GM12878 (cell line): ENCODE measurements at regions not wholly inside any gene's neighbourhood (a gene's known extent, or its start where the extent isn't known, plus 50 kb on each side); places are given as distances from the start of the nearest gene placed in this dataset.

ENCODE experiments used
- BCL11A ChIP-seq: IDR thresholded peaks from 2 replicates; pipeline ENCODE4 v1.6.1; 2011; ENCODE audit warnings: low read depth, low read length
- BRCA1 ChIP-seq: IDR thresholded peaks from 2 replicates; pipeline ENCODE4 v1.6.1; 2011; ENCODE audit warnings: low read depth, low read length, improper control_type of control experiment
- CEBPB ChIP-seq, 2 experiments: fragments of 150-350 bp in 1 of 2; IDR thresholded peaks; 2 replicates each; pipeline ENCODE4 v1.6.1; 2012 to 2014; ENCODE audit warnings: low read depth in 2 of 2, low read length in 2 of 2, borderline replicate concordance in 1 of 2, inconsistent platforms in 1 of 2
- E2F8 ChIP-seq: fragments of 450-650 bp; IDR thresholded peaks from 2 replicates; pipeline ENCODE4 v1.6.1; 2018; ENCODE audit warnings: mild to moderate bottlenecking, low read depth, moderate library complexity; ENCODE audit not compliant: partially characterized antibody
- EZH2 ChIP-seq: IDR thresholded peaks from 2 replicates; pipeline ENCODE4 v1.6.1; 2012; ENCODE audit warnings: low read depth, mild to moderate bottlenecking, control low read depth, inconsistent platforms, low read length, borderline replicate concordance; ENCODE audit not compliant: control insufficient read depth
- HDAC6 ChIP-seq: fragments of 200-600 bp; sonication (generic); IDR thresholded peaks from one replicate; pipeline ENCODE4 v1.8.0; 2017; ENCODE audit warnings: antibody characterized with exemption; ENCODE audit not compliant: unreplicated experiment
- POLR2AphosphoS5 ChIP-seq: IDR thresholded peaks from 2 replicates; pipeline ENCODE4 v1.6.1; 2011; ENCODE audit warnings: mild to moderate bottlenecking, low read length, inconsistent platforms
- ZNF274 ChIP-seq: IDR thresholded peaks from one replicate; pipeline ENCODE4 v1.8.0; 2011; ENCODE audit not compliant: insufficient read length, insufficient read depth

GRCh38 chr6:134389129-134389528 is 71.2 kb upstream of the SGK1 start:
- TF ChIP-seq BCL11A, result no peak
- no peak for TF ChIP-seq HDAC6
- no peak for TF ChIP-seq POLR2AphosphoS5
- no peak for TF ChIP-seq ZNF274
- TF ChIP-seq BRCA1, result no peak
- TF ChIP-seq E2F8, result no peak
- TF ChIP-seq CEBPB (IDR thresholded peaks at IDR 0.05; ENCODE audit: borderline replicate concordance in 1 of 2, low read depth in 2 of 2, low read length in 2 of 2), result no peak
- TF ChIP-seq EZH2, result no peak
